ENCODE measurements at regions not wholly inside any gene's neighbourhood (a gene's known extent, or its start where the extent isn't known, plus 50 kb on each side); places are given as distances from the start of the nearest gene placed in this dataset.

DNA sequence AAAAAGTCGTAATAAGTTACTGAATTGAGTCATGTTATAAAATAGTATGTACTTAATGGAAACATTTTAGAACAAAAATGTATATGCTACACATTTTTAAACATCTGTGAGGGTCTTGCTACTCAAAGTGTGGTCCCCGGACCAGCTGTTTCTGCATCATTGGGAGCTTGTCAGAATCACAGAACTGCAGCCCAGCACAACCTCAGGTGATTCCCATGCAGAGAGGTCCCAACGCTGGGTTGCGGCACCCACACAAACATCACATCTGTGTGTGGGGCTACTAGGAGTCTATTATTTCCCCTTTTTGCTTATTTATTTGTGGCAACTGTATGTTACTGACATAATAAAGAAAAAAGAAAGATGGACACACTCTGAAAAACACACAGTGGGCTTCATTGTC, 146.6 kb downstream of the BMS1 start:
- intact Hi-C loops (cut with micrococcal nuclease; ENCODE audit: unreplicated experiment) (no loop called here), in situ Hi-C loops (cut with HindIII; ENCODE audit: low pct_unique_long_range_greater_than_20kb, low sequenced_read_pairs) (no loop called here)
- TF ChIP-seq TCF7L2 (IDR thresholded peaks at IDR 0.05; ENCODE audit: low read depth, low read length) = no peak
- TF ChIP-seq, protein P1, sequence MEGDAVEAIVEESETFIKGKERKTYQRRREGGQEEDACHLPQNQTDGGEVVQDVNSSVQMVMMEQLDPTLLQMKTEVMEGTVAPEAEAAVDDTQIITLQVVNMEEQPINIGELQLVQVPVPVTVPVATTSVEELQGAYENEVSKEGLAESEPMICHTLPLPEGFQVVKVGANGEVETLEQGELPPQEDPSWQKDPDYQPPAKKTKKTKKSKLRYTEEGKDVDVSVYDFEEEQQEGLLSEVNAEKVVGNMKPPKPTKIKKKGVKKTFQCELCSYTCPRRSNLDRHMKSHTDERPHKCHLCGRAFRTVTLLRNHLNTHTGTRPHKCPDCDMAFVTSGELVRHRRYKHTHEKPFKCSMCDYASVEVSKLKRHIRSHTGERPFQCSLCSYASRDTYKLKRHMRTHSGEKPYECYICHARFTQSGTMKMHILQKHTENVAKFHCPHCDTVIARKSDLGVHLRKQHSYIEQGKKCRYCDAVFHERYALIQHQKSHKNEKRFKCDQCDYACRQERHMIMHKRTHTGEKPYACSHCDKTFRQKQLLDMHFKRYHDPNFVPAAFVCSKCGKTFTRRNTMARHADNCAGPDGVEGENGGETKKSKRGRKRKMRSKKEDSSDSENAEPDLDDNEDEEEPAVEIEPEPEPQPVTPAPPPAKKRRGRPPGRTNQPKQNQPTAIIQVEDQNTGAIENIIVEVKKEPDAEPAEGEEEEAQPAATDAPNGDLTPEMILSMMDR (IDR thresholded peaks at IDR 0.05) = no peak
- TF ChIP-seq, protein P2, sequence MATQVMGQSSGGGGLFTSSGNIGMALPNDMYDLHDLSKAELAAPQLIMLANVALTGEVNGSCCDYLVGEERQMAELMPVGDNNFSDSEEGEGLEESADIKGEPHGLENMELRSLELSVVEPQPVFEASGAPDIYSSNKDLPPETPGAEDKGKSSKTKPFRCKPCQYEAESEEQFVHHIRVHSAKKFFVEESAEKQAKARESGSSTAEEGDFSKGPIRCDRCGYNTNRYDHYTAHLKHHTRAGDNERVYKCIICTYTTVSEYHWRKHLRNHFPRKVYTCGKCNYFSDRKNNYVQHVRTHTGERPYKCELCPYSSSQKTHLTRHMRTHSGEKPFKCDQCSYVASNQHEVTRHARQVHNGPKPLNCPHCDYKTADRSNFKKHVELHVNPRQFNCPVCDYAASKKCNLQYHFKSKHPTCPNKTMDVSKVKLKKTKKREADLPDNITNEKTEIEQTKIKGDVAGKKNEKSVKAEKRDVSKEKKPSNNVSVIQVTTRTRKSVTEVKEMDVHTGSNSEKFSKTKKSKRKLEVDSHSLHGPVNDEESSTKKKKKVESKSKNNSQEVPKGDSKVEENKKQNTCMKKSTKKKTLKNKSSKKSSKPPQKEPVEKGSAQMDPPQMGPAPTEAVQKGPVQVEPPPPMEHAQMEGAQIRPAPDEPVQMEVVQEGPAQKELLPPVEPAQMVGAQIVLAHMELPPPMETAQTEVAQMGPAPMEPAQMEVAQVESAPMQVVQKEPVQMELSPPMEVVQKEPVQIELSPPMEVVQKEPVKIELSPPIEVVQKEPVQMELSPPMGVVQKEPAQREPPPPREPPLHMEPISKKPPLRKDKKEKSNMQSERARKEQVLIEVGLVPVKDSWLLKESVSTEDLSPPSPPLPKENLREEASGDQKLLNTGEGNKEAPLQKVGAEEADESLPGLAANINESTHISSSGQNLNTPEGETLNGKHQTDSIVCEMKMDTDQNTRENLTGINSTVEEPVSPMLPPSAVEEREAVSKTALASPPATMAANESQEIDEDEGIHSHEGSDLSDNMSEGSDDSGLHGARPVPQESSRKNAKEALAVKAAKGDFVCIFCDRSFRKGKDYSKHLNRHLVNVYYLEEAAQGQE (IDR thresholded peaks at IDR 0.05; ENCODE audit: insufficient read depth in 1 of 2, low read depth in 2 of 2, low read length in 1 of 2) = no peak
- TF ChIP-seq SIN3A (IDR thresholded peaks at IDR 0.05; ENCODE audit: borderline replicate concordance, insufficient read depth, low read depth, low read length) = no peak
- TF ChIP-seq POLR2AphosphoS5 (IDR thresholded peaks at IDR 0.05; ENCODE audit: low read depth, low read length) = no peak
- H3K27ac ChIP-seq (ENCODE audit: low read length) = no peak overlapping the region
- DNase-seq (ENCODE audit: low read depth, low spot score) (no peak), ATAC-seq (no peak)
- POLR2A ChIA-PET = no interaction called here
- no peaks in the 10 kb centered on the region for H3K9me3 ChIP-seq (ENCODE audit: control insufficient read depth, insufficient read depth, low read depth, low read length)
- H3K27me3 ChIP-seq (ENCODE audit: control insufficient read depth, insufficient read depth, low read length) = peaks cover 3% of the 10 kb centered on the region; the same call in 1 of the 2 replicates
- H3K4me1 ChIP-seq (ENCODE audit: control insufficient read depth, insufficient read depth, low read length) = no peaks in the 10 kb centered on the region
- H3K4me3 ChIP-seq (ENCODE audit: low read depth in 2 of 2, low read length in 2 of 2) = no peak overlapping the region
- CTCF ChIA-PET = no interaction called here
- no TSS peak for BruUV-seq (replicated peaks)
- no peaks in the 10 kb centered on the region for H3K36me3 ChIP-seq (ENCODE audit: control insufficient read depth, insufficient read depth, low read length)

DNA sequence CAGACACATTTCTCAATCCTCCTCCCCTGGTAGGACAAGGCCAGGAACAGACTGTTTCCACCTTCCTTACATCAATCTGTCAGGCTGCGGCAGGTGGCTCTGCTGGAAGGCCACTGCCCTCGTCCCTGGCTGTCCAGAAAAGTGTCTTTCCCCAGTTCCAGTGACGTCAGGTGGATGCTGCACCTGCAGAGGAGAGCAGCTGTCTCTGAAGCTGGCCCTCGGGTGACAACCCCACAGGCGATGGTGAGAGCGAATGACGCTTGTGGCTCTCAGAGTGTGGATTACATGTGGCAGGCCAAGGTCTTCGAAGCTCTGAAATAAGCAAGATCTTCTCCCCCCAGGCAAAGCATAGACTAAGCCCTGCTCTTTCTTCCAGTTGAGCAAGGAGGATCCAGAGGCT, 146.9 kb upstream of the RET start:
- ChIA-PET POLR2A (no interaction called here), CTCF (no interaction called here)
- no peak overlapping the region for H3K4me3 ChIP-seq (ENCODE audit: low read depth in 2 of 2, low read length in 2 of 2)
- peaks cover 3% of the 10 kb centered on the region; the same call in 1 of the 2 replicates for H3K27me3 ChIP-seq (ENCODE audit: control insufficient read depth, insufficient read depth, low read length)
- H3K9me3 ChIP-seq (ENCODE audit: control insufficient read depth, insufficient read depth, low read depth, low read length) = no peaks in the 10 kb centered on the region
- in situ Hi-C loops (cut with HindIII; ENCODE audit: low pct_unique_long_range_greater_than_20kb, low sequenced_read_pairs) (no loop called here), intact Hi-C loops (cut with micrococcal nuclease; ENCODE audit: unreplicated experiment) (no loop called here)
- ATAC-seq (no peak), DNase-seq (ENCODE audit: low read depth, low spot score) (no peak)
- no peak overlapping the region for H3K27ac ChIP-seq (ENCODE audit: low read length)
- no peaks in the 10 kb centered on the region for H3K36me3 ChIP-seq (ENCODE audit: control insufficient read depth, insufficient read depth, low read length)
- BruUV-seq (replicated peaks) = no TSS peak
- no peaks in the 10 kb centered on the region for H3K4me1 ChIP-seq (ENCODE audit: control insufficient read depth, insufficient read depth, low read length)
- TF ChIP-seq, protein P1 (IDR thresholded peaks at IDR 0.05) = no peak
- TF ChIP-seq SIN3A (IDR thresholded peaks at IDR 0.05; ENCODE audit: borderline replicate concordance, insufficient read depth, low read depth, low read length) (no peak), TCF7L2 (IDR thresholded peaks at IDR 0.05; ENCODE audit: low read depth, low read length) (no peak), POLR2AphosphoS5 (IDR thresholded peaks at IDR 0.05; ENCODE audit: low read depth, low read length) (no peak)
- TF ChIP-seq, protein P2 (IDR thresholded peaks at IDR 0.05; ENCODE audit: insufficient read depth in 1 of 2, low read depth in 2 of 2, low read length in 1 of 2) = no peak
